ENCODE measurements at regions not wholly inside any gene's neighbourhood (a gene's known extent, or its start where the extent isn't known, plus 50 kb on each side); places are given as distances from the start of the nearest gene placed in this dataset.

- DNase-seq (ENCODE audit: low read depth in 2 of 2): no peak
- H3K4me3 ChIP-seq (replicated peaks in 1 of 2; ENCODE audit: low read depth in 2 of 2, low read length in 2 of 2): no peak overlapping the region
- TF ChIP-seq CTCF (IDR thresholded peaks at IDR 0.05; ENCODE audit: low read depth, low read length): no peak
Measured at GRCh38 chr3:181302960-181303359, 313.4 kb upstream of the DNAJC19 start.

- no peak for TF ChIP-seq CTCF (IDR thresholded peaks at IDR 0.05; ENCODE audit: low read depth, low read length)
- H3K4me3 ChIP-seq (replicated peaks in 1 of 2; ENCODE audit: low read depth in 2 of 2, low read length in 2 of 2): no peak overlapping the region
- no peak for DNase-seq (ENCODE audit: low read depth in 2 of 2)
Measured at GRCh38 chr3:181300033-181300432, 310.5 kb upstream of the DNAJC19 start.

GRCh38 chr3:181298421-181298820 is 308.9 kb upstream of the DNAJC19 start:
- TF ChIP-seq CTCF (IDR thresholded peaks at IDR 0.05; ENCODE audit: low read depth, low read length): no peak
- H3K4me3 ChIP-seq (replicated peaks in 1 of 2; ENCODE audit: low read depth in 2 of 2, low read length in 2 of 2): no peak overlapping the region
- no peak for DNase-seq (ENCODE audit: low read depth in 2 of 2)

GRCh38 chr3:181292984-181293383 is 303.4 kb upstream of the DNAJC19 start:
- no peak overlapping the region for H3K4me3 ChIP-seq (replicated peaks in 1 of 2; ENCODE audit: low read depth in 2 of 2, low read length in 2 of 2)
- TF ChIP-seq CTCF (IDR thresholded peaks at IDR 0.05; ENCODE audit: low read depth, low read length): no peak
- DNase-seq (ENCODE audit: low read depth in 2 of 2): peak in 1 of 2 donors; percentile 24

- no peak for DNase-seq (ENCODE audit: low read depth in 2 of 2)
- TF ChIP-seq CTCF (IDR thresholded peaks at IDR 0.05; ENCODE audit: low read depth, low read length): no peak
- no peak overlapping the region for H3K4me3 ChIP-seq (replicated peaks in 1 of 2; ENCODE audit: low read depth in 2 of 2, low read length in 2 of 2)
Measured at GRCh38 chr3:181290941-181291340, 301.4 kb upstream of the DNAJC19 start.

GRCh38 chr3:181289306-181289705 is 299.8 kb upstream of the DNAJC19 start:
- H3K4me3 ChIP-seq (replicated peaks in 1 of 2; ENCODE audit: low read depth in 2 of 2, low read length in 2 of 2): no peak overlapping the region
- DNase-seq (ENCODE audit: low read depth in 2 of 2): no peak
- TF ChIP-seq CTCF (IDR thresholded peaks at IDR 0.05; ENCODE audit: low read depth, low read length): no peak

GRCh38 chr3:181288145-181288544 is 298.6 kb upstream of the DNAJC19 start:
- no peak for DNase-seq (ENCODE audit: low read depth in 2 of 2)
- no peak overlapping the region for H3K4me3 ChIP-seq (replicated peaks in 1 of 2; ENCODE audit: low read depth in 2 of 2, low read length in 2 of 2)
- TF ChIP-seq CTCF (IDR thresholded peaks at IDR 0.05; ENCODE audit: low read depth, low read length): no peak

All from cardiac fibroblast (primary cell).